HepG2 (cell line): ENCODE measurements at regions not wholly inside any gene's neighbourhood (a gene's known extent, or its start where the extent isn't known, plus 50 kb on each side); places are given as distances from the start of the nearest gene placed in this dataset.
A peak's percentile ranks its signal among the peaks of the same experiment; 100 is the strongest.

ENCODE experiments used
- ASH2L ChIP-seq: fragments of 300-600, 200-600 bp; sonication (generic); IDR thresholded peaks from 2 replicates; pipeline ENCODE4 v1.7.0; 2017; ENCODE audit warnings: low read depth, mild to moderate bottlenecking, moderate library complexity, mixed read lengths, low read length; ENCODE audit not compliant: insufficient read length
- IKZF5 ChIP-seq: IDR thresholded peaks from 2 replicates; pipeline ENCODE4 v1.6.1; 2018; ENCODE audit warnings: missing genetic modification reagents, mild to moderate bottlenecking, missing compliant biosample characterization
- MTA1 ChIP-seq: sonication (generic); formaldehyde crosslinking; IDR thresholded peaks from 2 replicates; pipeline ENCODE4 v1.4.0; 2020; ENCODE audit warnings: missing genetic modification reagents, mild to moderate bottlenecking, borderline replicate concordance
- PITX1 ChIP-seq: sonication (generic); formaldehyde crosslinking; IDR thresholded peaks from 2 replicates; pipeline ENCODE4 v1.5.1; 2020; ENCODE audit warnings: mild to moderate bottlenecking, missing genetic modification reagents
- SALL1 ChIP-seq: sonication (generic); formaldehyde crosslinking; IDR thresholded peaks from 2 replicates; pipeline ENCODE4 v1.8.0; 2022; ENCODE audit warnings: mild to moderate bottlenecking, missing genetic modification reagents
- TFAP4 ChIP-seq: sonication (generic); IDR thresholded peaks from 2 replicates; pipeline ENCODE4 v1.6.1; 2016; ENCODE audit warnings: low read depth, borderline replicate concordance
- TGIF2 ChIP-seq: IDR thresholded peaks from 2 replicates; pipeline ENCODE4 v1.6.1; 2016; ENCODE audit warnings: control low read depth, missing compliant biosample characterization
- ZNF207 ChIP-seq: fragments of 450-650 bp; IDR thresholded peaks from 2 replicates; pipeline ENCODE4 v1.6.1; 2016; ENCODE audit warnings: antibody characterized with exemption, borderline replicate concordance
- ZNF468 ChIP-seq: sonication (generic); formaldehyde crosslinking; IDR thresholded peaks from 2 replicates; pipeline ENCODE4 v1.8.0; 2022; ENCODE audit warnings: mild to moderate bottlenecking, moderate library complexity, missing genetic modification reagents
- ZNF513 ChIP-seq: sonication (generic); formaldehyde crosslinking; conservative IDR thresholded peaks from 2 replicates; pipeline ENCODE4 v1.5.0; 2020; ENCODE audit warnings: missing genetic modification reagents
- ZNF644 ChIP-seq: IDR thresholded peaks from 2 replicates; pipeline ENCODE4 v1.6.1; 2016; ENCODE audit warnings: low read depth
- ZNF674 ChIP-seq: sonication (generic); formaldehyde crosslinking; IDR thresholded peaks from 2 replicates; pipeline ENCODE4 v1.5.0; 2020; ENCODE audit warnings: low read depth, mild to moderate bottlenecking, missing genetic modification reagents
- ZNF691 ChIP-seq: sonication (generic); formaldehyde crosslinking; IDR thresholded peaks from 2 replicates; pipeline ENCODE4 v1.4.0; 2020; ENCODE audit warnings: missing genetic modification reagents, low read depth, mild to moderate bottlenecking, borderline replicate concordance
- ZSCAN20 ChIP-seq: sonication (generic); formaldehyde crosslinking; IDR thresholded peaks from 2 replicates; pipeline ENCODE4 v1.4.0; 2020; ENCODE audit warnings: missing genetic modification reagents, mild to moderate bottlenecking, borderline replicate concordance
- ZSCAN21 ChIP-seq: sonication (generic); formaldehyde crosslinking; IDR thresholded peaks from 2 replicates; pipeline ENCODE4 v1.8.0; 2022; ENCODE audit warnings: mild to moderate bottlenecking, missing genetic modification reagents, moderate library complexity, borderline replicate concordance
- TF ChIP-seq, protein P1 (sequence below): sonication (generic); formaldehyde crosslinking; IDR thresholded peaks from 2 replicates; pipeline ENCODE4 v1.5.0; 2020; ENCODE audit warnings: missing genetic modification reagents
- TF ChIP-seq, protein P2 (sequence below): IDR thresholded peaks from 2 replicates; pipeline ENCODE4 v1.6.1; 2016; ENCODE audit warnings: control low read depth
- TF ChIP-seq, protein P3 (sequence below): sonication (generic); formaldehyde crosslinking; IDR thresholded peaks from 2 replicates; pipeline ENCODE4 v1.5.1; 2020; ENCODE audit warnings: missing genetic modification reagents, mild to moderate bottlenecking, borderline replicate concordance

- TF ChIP-seq MTA1 (0 out of 2 replicates have a peak, but pooled peaks have one; percentile 45), ZNF674 (CRISPR knock-in tag) (no peak), IKZF5 (CRISPR knock-in tag) (0 out of 2 replicates have a peak, but pooled peaks have one; percentile 52), TGIF2 (0 out of 2 replicates have a peak, but pooled peaks have one; percentile 16), TFAP4 (peak; percentile 6; the same call in 1 of the 2 replicates), ZNF691 (CRISPR knock-in tag) (0 out of 2 replicates have a peak, but pooled peaks have one; percentile 21), ZNF468 (CRISPR knock-in tag) (0 out of 2 replicates have a peak, but pooled peaks have one; percentile 37), PITX1 (CRISPR knock-in tag) (peak; percentile 86; the same call in 1 of the 2 replicates), ZNF513 (CRISPR knock-in tag) (no peak), ZNF644 (CRISPR knock-in tag) (peak; percentile 87), SALL1 (CRISPR knock-in tag) (peak; percentile 37; the same call in 1 of the 2 replicates), ZSCAN21 (peak; percentile 62; the same call in 1 of the 2 replicates), ASH2L (peak; percentile 17), ZNF207 (no peak), ZSCAN20 (no peak)
- TF ChIP-seq, protein P1, sequence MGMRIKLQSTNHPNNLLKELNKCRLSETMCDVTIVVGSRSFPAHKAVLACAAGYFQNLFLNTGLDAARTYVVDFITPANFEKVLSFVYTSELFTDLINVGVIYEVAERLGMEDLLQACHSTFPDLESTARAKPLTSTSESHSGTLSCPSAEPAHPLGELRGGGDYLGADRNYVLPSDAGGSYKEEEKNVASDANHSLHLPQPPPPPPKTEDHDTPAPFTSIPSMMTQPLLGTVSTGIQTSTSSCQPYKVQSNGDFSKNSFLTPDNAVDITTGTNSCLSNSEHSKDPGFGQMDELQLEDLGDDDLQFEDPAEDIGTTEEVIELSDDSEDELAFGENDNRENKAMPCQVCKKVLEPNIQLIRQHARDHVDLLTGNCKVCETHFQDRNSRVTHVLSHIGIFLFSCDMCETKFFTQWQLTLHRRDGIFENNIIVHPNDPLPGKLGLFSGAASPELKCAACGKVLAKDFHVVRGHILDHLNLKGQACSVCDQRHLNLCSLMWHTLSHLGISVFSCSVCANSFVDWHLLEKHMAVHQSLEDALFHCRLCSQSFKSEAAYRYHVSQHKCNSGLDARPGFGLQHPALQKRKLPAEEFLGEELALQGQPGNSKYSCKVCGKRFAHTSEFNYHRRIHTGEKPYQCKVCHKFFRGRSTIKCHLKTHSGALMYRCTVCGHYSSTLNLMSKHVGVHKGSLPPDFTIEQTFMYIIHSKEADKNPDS (CRISPR knock-in tag), result no peak
- TF ChIP-seq, protein P2, sequence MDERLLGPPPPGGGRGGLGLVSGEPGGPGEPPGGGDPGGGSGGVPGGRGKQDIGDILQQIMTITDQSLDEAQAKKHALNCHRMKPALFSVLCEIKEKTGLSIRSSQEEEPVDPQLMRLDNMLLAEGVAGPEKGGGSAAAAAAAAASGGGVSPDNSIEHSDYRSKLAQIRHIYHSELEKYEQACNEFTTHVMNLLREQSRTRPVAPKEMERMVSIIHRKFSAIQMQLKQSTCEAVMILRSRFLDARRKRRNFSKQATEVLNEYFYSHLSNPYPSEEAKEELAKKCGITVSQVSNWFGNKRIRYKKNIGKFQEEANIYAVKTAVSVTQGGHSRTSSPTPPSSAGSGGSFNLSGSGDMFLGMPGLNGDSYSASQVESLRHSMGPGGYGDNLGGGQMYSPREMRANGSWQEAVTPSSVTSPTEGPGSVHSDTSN, result no peak
- TF ChIP-seq, protein P3, sequence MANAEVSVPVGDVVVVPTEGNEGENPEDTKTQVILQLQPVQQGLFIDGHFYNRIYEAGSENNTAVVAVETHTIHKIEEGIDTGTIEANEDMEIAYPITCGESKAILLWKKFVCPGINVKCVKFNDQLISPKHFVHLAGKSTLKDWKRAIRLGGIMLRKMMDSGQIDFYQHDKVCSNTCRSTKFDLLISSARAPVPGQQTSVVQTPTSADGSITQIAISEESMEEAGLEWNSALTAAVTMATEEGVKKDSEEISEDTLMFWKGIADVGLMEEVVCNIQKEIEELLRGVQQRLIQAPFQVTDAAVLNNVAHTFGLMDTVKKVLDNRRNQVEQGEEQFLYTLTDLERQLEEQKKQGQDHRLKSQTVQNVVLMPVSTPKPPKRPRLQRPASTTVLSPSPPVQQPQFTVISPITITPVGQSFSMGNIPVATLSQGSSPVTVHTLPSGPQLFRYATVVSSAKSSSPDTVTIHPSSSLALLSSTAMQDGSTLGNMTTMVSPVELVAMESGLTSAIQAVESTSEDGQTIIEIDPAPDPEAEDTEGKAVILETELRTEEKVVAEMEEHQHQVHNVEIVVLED, result peak; percentile 16; the same call in 1 of the 2 replicates
Observed at GRCh38 chr6:106799031-106799894, 169.9 kb downstream of the QRSL1 start (continued).
